ENCODE measurements at regions not wholly inside any gene's neighbourhood (a gene's known extent, or its start where the extent isn't known, plus 50 kb on each side); places are given as distances from the start of the nearest gene placed in this dataset.

DNA sequence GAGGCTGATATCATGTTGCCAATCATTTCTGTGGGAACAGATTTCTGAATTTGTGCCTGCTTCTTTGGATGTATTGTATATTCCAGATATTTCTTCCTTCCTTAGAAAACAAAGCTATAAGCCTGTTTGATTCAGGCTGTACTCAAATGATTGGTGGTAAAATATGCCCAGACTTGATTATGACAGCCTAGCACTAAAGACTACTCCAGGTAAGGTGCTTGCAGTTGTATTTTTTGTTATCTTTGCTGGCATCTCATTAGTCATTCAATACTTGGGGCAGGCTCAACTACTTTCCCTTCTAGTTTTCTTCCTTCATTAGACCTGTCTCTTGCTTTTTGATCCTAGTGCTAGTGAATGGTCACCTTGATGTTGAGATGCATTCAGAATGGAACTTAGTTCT is 90.6 kb downstream of the ZNF518B start:
- H4K20me1 ChIP-seq (replicated peaks; ENCODE audit: insufficient read depth) = no peaks in the 10 kb centered on the region
- no peak overlapping the region for H3K4me2 ChIP-seq
- Mint-ChIP-seq H3K36me3 (ENCODE audit: low read depth) (no peaks in the 10 kb centered on the region), H3K27me3 (ENCODE audit: insufficient read depth, low read depth, poor library complexity) (no peaks in the 10 kb centered on the region), H3K4me3 (no peak overlapping the region), H3K9me3 (no peaks in the 10 kb centered on the region), H3K27ac (no peak overlapping the region), H3K4me1 (peaks cover 2% of the 10 kb centered on the region; the same call in 2 of the 3 replicates)
- no peaks in the 10 kb centered on the region for H3F3A ChIP-seq (replicated peaks; ENCODE audit: low read depth)
- ATAC-seq (no peak), DNase-seq (ENCODE audit: low spot score) (no peak)
- no peak overlapping the region for H2AFZ ChIP-seq
- H3K9me2 ChIP-seq (ENCODE audit: insufficient read depth) = peaks cover 15% of the 10 kb centered on the region
- no peak overlapping the region for H3K27ac ChIP-seq (ENCODE audit: low read depth)
- no peaks in the 10 kb centered on the region for H3K4me1 ChIP-seq (ENCODE audit: insufficient read depth)
- H3K4me3 ChIP-seq = no peak overlapping the region
- no peaks in the 10 kb centered on the region for H3K79me2 ChIP-seq (replicated peaks; ENCODE audit: insufficient read depth)
- no peaks in the 10 kb centered on the region for H3K36me3 ChIP-seq (ENCODE audit: insufficient read depth)
- H3K27me3 ChIP-seq (ENCODE audit: insufficient read depth) = no peaks in the 10 kb centered on the region
- no peak for TF ChIP-seq CREB1 (CRISPR knock-in tag; IDR thresholded peaks at IDR 0.05; ENCODE audit: low read depth)
- no peak for TF ChIP-seq JUNB (IDR thresholded peaks at IDR 0.05; ENCODE audit: unreplicated experiment)
- TF ChIP-seq, protein P1, sequence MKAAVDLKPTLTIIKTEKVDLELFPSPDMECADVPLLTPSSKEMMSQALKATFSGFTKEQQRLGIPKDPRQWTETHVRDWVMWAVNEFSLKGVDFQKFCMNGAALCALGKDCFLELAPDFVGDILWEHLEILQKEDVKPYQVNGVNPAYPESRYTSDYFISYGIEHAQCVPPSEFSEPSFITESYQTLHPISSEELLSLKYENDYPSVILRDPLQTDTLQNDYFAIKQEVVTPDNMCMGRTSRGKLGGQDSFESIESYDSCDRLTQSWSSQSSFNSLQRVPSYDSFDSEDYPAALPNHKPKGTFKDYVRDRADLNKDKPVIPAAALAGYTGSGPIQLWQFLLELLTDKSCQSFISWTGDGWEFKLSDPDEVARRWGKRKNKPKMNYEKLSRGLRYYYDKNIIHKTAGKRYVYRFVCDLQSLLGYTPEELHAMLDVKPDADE (IDR thresholded peaks at IDR 0.05) = no peak
- no peak for TF ChIP-seq EZH2phosphoT487 (IDR thresholded peaks at IDR 0.05; ENCODE audit: unreplicated experiment)
- TF ChIP-seq, protein P2, sequence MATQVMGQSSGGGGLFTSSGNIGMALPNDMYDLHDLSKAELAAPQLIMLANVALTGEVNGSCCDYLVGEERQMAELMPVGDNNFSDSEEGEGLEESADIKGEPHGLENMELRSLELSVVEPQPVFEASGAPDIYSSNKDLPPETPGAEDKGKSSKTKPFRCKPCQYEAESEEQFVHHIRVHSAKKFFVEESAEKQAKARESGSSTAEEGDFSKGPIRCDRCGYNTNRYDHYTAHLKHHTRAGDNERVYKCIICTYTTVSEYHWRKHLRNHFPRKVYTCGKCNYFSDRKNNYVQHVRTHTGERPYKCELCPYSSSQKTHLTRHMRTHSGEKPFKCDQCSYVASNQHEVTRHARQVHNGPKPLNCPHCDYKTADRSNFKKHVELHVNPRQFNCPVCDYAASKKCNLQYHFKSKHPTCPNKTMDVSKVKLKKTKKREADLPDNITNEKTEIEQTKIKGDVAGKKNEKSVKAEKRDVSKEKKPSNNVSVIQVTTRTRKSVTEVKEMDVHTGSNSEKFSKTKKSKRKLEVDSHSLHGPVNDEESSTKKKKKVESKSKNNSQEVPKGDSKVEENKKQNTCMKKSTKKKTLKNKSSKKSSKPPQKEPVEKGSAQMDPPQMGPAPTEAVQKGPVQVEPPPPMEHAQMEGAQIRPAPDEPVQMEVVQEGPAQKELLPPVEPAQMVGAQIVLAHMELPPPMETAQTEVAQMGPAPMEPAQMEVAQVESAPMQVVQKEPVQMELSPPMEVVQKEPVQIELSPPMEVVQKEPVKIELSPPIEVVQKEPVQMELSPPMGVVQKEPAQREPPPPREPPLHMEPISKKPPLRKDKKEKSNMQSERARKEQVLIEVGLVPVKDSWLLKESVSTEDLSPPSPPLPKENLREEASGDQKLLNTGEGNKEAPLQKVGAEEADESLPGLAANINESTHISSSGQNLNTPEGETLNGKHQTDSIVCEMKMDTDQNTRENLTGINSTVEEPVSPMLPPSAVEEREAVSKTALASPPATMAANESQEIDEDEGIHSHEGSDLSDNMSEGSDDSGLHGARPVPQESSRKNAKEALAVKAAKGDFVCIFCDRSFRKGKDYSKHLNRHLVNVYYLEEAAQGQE (IDR thresholded peaks at IDR 0.05; ENCODE audit: unreplicated experiment) = no peak
- TF ChIP-seq EZH2 (IDR thresholded peaks at IDR 0.05; ENCODE audit: low read depth, unreplicated experiment) = no peak
- TF ChIP-seq ZNF331 (CRISPR knock-in tag; IDR thresholded peaks at IDR 0.05; ENCODE audit: low read depth) = no peak
- no peak for TF ChIP-seq ZNF114 (CRISPR knock-in tag; IDR thresholded peaks at IDR 0.05)
- TF ChIP-seq NANOG (IDR thresholded peaks at IDR 0.05; ENCODE audit: borderline replicate concordance) = no peak
- TF ChIP-seq, protein P3, sequence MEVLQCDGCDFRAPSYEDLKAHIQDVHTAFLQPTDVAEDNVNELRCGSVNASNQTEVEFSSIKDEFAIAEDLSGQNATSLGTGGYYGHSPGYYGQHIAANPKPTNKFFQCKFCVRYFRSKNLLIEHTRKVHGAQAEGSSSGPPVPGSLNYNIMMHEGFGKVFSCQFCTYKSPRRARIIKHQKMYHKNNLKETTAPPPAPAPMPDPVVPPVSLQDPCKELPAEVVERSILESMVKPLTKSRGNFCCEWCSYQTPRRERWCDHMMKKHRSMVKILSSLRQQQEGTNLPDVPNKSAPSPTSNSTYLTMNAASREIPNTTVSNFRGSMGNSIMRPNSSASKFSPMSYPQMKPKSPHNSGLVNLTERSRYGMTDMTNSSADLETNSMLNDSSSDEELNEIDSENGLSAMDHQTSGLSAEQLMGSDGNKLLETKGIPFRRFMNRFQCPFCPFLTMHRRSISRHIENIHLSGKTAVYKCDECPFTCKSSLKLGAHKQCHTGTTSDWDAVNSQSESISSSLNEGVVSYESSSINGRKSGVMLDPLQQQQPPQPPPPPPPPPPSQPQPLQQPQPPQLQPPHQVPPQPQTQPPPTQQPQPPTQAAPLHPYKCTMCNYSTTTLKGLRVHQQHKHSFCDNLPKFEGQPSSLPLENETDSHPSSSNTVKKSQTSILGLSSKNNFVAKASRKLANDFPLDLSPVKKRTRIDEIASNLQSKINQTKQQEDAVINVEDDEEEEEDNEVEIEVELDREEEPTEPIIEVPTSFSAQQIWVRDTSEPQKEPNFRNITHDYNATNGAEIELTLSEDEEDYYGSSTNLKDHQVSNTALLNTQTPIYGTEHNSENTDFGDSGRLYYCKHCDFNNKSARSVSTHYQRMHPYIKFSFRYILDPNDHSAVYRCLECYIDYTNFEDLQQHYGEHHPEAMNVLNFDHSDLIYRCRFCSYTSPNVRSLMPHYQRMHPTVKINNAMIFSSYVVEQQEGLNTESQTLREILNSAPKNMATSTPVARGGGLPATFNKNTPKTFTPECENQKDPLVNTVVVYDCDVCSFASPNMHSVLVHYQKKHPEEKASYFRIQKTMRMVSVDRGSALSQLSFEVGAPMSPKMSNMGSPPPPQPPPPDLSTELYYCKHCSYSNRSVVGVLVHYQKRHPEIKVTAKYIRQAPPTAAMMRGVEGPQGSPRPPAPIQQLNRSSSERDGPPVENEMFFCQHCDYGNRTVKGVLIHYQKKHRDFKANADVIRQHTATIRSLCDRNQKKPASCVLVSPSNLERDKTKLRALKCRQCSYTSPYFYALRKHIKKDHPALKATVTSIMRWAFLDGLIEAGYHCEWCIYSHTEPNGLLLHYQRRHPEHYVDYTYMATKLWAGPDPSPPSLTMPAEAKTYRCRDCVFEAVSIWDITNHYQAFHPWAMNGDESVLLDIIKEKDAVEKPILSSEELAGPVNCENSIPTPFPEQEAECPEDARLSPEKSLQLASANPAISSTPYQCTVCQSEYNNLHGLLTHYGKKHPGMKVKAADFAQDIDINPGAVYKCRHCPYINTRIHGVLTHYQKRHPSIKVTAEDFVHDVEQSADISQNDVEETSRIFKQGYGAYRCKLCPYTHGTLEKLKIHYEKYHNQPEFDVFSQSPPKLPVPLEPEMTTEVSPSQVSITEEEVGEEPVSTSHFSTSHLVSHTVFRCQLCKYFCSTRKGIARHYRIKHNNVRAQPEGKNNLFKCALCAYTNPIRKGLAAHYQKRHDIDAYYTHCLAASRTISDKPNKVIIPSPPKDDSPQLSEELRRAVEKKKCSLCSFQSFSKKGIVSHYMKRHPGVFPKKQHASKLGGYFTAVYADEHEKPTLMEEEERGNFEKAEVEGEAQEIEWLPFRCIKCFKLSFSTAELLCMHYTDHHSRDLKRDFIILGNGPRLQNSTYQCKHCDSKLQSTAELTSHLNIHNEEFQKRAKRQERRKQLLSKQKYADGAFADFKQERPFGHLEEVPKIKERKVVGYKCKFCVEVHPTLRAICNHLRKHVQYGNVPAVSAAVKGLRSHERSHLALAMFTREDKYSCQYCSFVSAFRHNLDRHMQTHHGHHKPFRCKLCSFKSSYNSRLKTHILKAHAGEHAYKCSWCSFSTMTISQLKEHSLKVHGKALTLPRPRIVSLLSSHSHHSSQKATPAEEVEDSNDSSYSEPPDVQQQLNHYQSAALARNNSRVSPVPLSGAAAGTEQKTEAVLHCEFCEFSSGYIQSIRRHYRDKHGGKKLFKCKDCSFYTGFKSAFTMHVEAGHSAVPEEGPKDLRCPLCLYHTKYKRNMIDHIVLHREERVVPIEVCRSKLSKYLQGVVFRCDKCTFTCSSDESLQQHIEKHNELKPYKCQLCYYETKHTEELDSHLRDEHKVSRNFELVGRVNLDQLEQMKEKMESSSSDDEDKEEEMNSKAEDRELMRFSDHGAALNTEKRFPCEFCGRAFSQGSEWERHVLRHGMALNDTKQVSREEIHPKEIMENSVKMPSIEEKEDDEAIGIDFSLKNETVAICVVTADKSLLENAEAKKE (CRISPR knock-in tag; IDR thresholded peaks at IDR 0.05) = no peak
- TF ChIP-seq POLR2AphosphoS5 (IDR thresholded peaks at IDR 0.05; ENCODE audit: low read depth) = no peak

Measured in GM23338 (cell line).